Activated T-helper 17 cell treated with anti-CD3 and anti-CD28 coated beads, Interleukin-2, amount 50 U/mL, for 72 hours (primary cell): ENCODE measurements at regions not wholly inside any gene's neighbourhood (a gene's known extent, or its start where the extent isn't known, plus 50 kb on each side); places are given as distances from the start of the nearest gene placed in this dataset.

Experiments
- ATAC-seq: fragments of 150-1000 bp; cut with Tn5 transposase; replicated peaks from 2 replicates; pipeline ENCODE4 v1.10.0; 2021; ENCODE audit warnings: mild to moderate bottlenecking, moderate library complexity
- H3K27ac Mint-ChIP-seq: one replicate; pipeline ENCODE4 v1.8.0; 2022; ENCODE audit warnings: mixed read lengths
- H3K27me3 Mint-ChIP-seq: one replicate; pipeline ENCODE4 v1.8.0; 2022; ENCODE audit warnings: mixed read lengths
- H3K36me3 Mint-ChIP-seq: one replicate; pipeline ENCODE4 v1.8.0; 2022; ENCODE audit warnings: low read depth, mild to moderate bottlenecking, mixed read lengths
- H3K4me1 Mint-ChIP-seq: one replicate; pipeline ENCODE4 v1.8.0; 2022; ENCODE audit warnings: mixed read lengths
- H3K4me3 Mint-ChIP-seq: one replicate; pipeline ENCODE4 v1.8.0; 2022; ENCODE audit warnings: mild to moderate bottlenecking, mixed read lengths
- H3K9me3 Mint-ChIP-seq: one replicate; pipeline ENCODE4 v1.8.0; 2022; ENCODE audit warnings: mixed read lengths

DNA sequence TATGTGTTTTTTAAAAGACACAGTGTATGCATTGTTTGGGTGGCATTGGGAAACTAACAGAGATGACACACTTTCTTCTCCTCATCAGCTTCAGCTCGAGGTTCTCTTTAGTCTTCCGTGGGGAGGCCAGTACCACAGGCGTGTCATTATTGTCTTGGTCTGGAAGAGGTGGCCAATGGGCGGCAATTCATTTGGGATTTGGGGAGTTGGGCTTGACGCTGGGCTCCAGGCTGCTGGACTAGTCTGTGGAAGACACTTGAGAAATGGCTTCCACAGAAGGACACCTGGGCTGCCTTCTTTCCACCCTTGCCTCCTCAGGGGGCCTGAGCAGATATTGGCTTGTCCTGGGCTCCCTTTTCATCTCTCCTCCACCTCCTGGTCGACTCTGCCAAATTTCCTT is 192.2 kb downstream of the SH2D4B start:
- no peak overlapping the region for H3K27ac Mint-ChIP-seq
- H3K9me3 Mint-ChIP-seq = no peaks in the 10 kb centered on the region
- ATAC-seq = no peak
- H3K27me3 Mint-ChIP-seq = peaks cover 17% of the 10 kb centered on the region
- H3K36me3 Mint-ChIP-seq = no peaks in the 10 kb centered on the region
- H3K4me1 Mint-ChIP-seq = no peaks in the 10 kb centered on the region
- no peak overlapping the region for H3K4me3 Mint-ChIP-seq

DNA sequence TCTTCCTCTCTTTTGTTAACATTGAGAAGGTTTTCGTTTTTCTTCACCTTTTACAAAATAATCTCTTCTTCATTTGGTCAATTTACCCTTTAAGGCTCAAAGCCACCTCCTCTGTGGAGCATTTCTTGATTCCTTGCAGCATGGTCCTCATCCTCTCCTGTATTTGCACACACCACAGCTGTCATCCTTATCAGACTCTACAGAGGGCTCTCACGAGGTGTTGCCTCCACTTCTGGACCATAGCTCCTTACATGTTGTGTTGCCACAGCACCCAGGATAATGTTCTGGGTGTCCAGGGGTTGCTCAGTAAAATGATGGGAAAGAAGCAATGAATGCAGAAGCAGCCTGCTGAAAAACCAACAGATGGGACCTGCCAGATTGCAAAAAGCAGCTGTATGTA is 192.8 kb downstream of the SH2D4B start:
- no peak overlapping the region for H3K4me3 Mint-ChIP-seq
- H3K27me3 Mint-ChIP-seq = peaks cover 17% of the 10 kb centered on the region
- no peaks in the 10 kb centered on the region for H3K36me3 Mint-ChIP-seq
- no peaks in the 10 kb centered on the region for H3K4me1 Mint-ChIP-seq
- H3K9me3 Mint-ChIP-seq = no peaks in the 10 kb centered on the region
- no peak overlapping the region for H3K27ac Mint-ChIP-seq
- no peak for ATAC-seq

DNA sequence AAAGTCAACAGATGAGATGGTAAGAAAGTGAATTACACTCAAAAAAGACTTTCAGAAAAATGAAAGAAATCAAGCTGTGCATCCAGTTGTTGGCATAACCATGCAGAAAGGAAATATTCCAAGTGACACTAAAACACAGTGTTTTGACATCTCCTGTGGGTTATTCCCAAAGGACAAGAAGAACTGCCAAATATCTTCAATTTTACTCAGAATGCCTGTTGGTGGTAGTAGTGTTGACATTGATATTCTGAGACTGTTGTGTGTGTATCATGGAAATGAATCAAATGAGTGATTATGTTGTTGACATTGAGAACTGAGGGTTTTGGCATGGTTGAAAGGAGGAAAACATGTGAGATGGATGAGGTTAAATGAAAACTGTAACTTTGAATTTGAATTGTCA is 196.9 kb downstream of the SH2D4B start:
- Mint-ChIP-seq H3K36me3 (no peaks in the 10 kb centered on the region), H3K4me3 (no peak overlapping the region)

DNA sequence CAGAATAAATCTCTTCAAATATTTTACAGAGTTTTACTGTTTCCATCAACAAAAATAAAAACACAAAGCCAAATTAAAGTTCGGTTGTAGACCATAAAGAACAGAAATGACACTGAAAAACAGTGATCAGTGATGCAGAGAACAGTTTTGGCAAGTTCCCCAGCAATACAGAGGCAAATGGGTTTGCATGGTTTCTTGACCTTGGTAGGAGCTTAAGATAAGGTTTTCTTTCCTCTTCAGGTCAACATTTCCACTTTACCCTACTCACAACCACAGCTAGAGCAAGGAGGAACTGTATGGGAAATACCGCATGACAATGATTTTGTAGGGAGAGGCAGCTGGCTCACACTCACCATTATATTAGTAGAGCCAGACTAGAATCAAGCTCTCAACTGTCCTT is 199.5 kb downstream of the SH2D4B start:
- Mint-ChIP-seq H3K27me3 (peaks cover 30% of the 10 kb centered on the region), H3K36me3 (no peaks in the 10 kb centered on the region), H3K27ac (no peak overlapping the region), H3K4me3 (no peak overlapping the region), H3K4me1 (no peaks in the 10 kb centered on the region), H3K9me3 (no peaks in the 10 kb centered on the region)
- ATAC-seq = no peak

More for the DNA sequence above, 196.9 kb downstream of the SH2D4B start:
- H3K27ac Mint-ChIP-seq = no peak overlapping the region
- H3K4me1 Mint-ChIP-seq = no peaks in the 10 kb centered on the region
- H3K27me3 Mint-ChIP-seq = peaks cover 28% of the 10 kb centered on the region
- ATAC-seq = no peak
- no peaks in the 10 kb centered on the region for H3K9me3 Mint-ChIP-seq

DNA sequence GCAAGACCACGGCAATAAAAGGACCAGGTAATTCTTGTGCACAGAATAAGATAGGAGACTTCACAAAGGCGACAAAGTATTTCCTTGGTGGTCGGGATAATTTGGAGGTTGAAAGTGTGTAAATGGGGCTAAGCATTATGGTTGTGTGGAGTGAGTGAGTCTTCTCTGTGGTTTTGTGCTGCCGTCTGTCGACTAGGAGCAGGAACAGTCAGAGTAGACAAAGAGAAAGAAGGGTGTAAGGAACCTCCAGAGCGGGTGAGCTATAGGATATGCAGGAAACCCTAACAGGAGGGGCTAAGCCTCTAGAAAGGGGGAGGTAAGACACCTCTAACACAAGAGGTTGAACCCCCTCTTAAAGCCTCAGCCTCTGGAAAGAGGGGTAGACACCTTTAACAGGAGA is 201.6 kb downstream of the SH2D4B start:
- no peak for ATAC-seq
- no peak overlapping the region for H3K4me3 Mint-ChIP-seq
- H3K27me3 Mint-ChIP-seq = peaks cover 30% of the 10 kb centered on the region
- H3K4me1 Mint-ChIP-seq = no peaks in the 10 kb centered on the region
- no peaks in the 10 kb centered on the region for H3K9me3 Mint-ChIP-seq
- no peak overlapping the region for H3K27ac Mint-ChIP-seq
- H3K36me3 Mint-ChIP-seq = no peaks in the 10 kb centered on the region

DNA sequence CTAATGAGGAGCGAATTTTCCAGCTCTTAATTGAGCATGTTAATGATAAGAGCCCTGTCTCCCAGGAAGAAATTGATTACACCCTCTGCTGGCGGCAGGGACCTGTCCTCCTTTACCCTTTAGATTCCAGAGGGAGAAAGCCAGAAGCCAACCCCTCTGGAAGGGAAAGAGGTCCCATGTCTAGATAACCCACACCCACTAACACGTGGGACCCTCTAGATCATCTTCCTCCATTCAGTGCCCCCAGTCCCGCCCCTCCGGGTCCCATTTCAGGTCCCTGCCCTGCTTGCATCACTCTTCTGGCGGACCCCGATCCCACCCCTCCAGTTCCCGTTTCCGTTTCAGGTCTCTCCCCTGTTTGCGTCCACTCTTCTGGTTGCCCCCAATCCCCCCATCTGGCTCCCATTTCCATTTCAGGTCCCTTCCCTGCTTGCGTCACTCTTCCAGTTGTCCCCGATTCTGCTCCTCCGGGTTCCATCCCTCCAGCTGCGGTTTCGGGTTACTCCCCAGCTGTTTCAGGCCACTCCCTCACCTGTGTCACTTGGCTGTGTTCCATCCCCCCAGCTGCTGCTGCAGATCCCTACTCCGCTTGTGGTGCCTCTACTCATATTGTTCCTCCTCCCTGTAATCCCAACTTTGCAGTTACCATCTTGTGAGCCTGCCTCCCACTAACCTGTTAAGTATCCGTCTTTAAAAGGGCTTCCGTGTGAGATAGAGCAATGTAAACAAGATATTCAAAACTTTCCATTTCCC is 202.4 kb downstream of the SH2D4B start:
- Mint-ChIP-seq H3K27me3 (peaks cover 30% of the 10 kb centered on the region), H3K9me3 (no peaks in the 10 kb centered on the region), H3K36me3 (no peaks in the 10 kb centered on the region), H3K27ac (no peak overlapping the region), H3K4me1 (no peaks in the 10 kb centered on the region), H3K4me3 (no peak overlapping the region)
- no peak for ATAC-seq

DNA sequence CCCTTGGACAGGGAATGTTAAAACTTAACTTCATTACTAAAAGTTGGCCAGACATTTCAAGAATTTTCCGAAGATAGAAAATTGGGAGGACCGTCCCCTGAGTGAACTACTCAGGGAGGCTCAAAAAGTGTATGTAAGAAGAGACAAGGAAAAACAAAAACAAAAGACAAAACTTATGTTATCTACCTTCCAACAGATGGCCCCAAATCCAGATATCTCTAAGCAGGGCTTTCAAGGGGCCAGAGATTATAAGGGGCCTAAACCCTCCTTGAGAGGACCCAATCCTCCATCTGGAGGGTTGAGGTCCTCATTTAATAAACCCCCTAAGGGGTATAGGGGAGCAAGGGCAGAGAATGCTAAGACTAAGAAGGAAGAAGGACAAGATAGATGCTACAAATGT is 203.6 kb downstream of the SH2D4B start:
- peaks cover 30% of the 10 kb centered on the region for H3K27me3 Mint-ChIP-seq
- no peak for ATAC-seq
- H3K27ac Mint-ChIP-seq = no peak overlapping the region
- H3K4me1 Mint-ChIP-seq = no peaks in the 10 kb centered on the region
- H3K4me3 Mint-ChIP-seq = no peak overlapping the region
- H3K9me3 Mint-ChIP-seq = no peaks in the 10 kb centered on the region
- H3K36me3 Mint-ChIP-seq = no peaks in the 10 kb centered on the region

DNA sequence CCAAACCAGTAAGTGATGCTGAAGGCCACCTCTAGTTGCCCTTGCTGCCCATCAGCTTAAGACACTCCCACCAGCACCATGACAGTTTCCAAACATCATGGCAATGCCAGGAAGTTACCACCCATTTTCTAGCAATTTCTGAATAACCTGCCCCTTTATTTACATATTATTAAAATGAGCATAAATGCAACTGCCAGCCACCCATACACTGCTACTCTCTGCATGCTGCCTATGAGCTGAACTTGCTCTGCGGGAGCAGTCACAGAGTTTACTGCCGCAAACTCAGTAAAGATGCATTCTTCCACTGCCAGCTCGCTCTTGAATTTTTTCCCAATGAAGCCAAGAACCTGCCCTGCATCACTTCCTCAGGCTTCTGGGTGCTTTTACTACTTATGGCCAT is 212.6 kb downstream of the SH2D4B start:
- Mint-ChIP-seq H3K27ac (no peak overlapping the region), H3K36me3 (no peaks in the 10 kb centered on the region), H3K4me3 (no peak overlapping the region), H3K27me3 (peaks cover 28% of the 10 kb centered on the region), H3K9me3 (peaks cover 4% of the 10 kb centered on the region), H3K4me1 (no peaks in the 10 kb centered on the region)
- ATAC-seq = no peak

DNA sequence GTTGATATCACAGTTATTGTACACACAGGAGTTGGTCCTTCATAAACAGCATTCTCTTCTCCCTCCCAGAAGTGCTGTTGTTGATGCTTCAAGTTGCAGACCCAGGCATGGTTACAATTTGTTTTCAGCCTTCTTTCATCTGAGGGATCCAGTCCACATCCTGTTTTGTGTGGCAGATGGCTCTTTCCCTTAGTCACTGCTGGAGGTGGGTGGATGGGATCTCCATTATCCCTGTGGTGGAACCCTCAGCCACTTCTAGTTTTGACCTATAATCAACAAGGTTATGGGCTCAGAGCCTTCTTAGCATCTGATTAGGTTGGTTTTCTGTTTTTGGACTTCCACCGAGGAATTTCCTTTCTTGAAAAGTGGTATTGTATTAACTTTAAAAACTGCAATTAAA is 214.2 kb downstream of the SH2D4B start:
- Mint-ChIP-seq H3K9me3 (peaks cover 4% of the 10 kb centered on the region), H3K27ac (no peak overlapping the region), H3K27me3 (peaks cover 28% of the 10 kb centered on the region), H3K36me3 (no peaks in the 10 kb centered on the region), H3K4me3 (no peak overlapping the region), H3K4me1 (no peaks in the 10 kb centered on the region)
- no peak for ATAC-seq

DNA sequence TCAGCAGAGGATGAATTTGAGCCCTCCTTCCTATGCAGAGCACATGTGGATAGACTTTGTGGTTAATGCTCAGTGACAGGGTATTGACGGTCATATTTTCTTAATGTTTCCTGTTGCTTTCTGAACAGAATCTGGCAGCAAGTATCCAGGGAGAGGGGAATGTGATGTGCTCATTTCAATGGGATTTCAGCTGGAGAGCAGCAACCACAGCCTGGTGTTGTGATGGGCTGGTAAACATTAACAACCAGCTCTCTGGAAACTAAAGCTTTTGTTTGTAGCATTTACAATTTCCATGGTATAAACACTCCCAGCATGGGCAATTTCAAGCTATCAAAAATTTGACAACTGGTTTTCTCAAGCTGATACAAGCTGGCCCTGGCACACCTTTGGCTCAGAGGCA is 215.9 kb downstream of the SH2D4B start:
- Mint-ChIP-seq H3K27me3 (peaks cover 28% of the 10 kb centered on the region), H3K36me3 (no peaks in the 10 kb centered on the region), H3K4me1 (no peaks in the 10 kb centered on the region), H3K9me3 (peaks cover 4% of the 10 kb centered on the region), H3K4me3 (no peak overlapping the region), H3K27ac (no peak overlapping the region)
- ATAC-seq = no peak

DNA sequence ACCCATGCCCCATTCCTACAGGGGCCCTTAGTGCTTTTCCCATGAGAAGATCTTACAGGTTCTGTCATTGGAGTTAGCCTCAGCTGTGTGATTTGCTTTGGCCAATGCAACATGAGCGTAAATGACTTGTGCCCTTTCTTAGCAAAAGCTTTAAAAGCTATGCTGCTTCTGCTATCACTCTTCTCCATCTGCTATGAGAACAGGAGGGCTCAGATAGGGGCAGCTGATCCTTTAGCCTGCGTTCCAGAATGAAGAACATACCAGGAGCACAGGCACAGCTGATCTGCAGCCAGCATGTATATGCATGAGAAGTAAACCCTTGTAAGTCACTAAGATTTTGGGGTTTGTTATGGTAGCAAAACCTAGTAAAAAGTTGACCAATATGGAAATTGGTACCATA is 218.2 kb downstream of the SH2D4B start:
- peaks cover 4% of the 10 kb centered on the region for H3K9me3 Mint-ChIP-seq
- no peaks in the 10 kb centered on the region for H3K4me1 Mint-ChIP-seq
- peaks cover 31% of the 10 kb centered on the region for H3K27me3 Mint-ChIP-seq
- no peak overlapping the region for H3K4me3 Mint-ChIP-seq
- H3K36me3 Mint-ChIP-seq = no peaks in the 10 kb centered on the region
- no peak for ATAC-seq
- no peak overlapping the region for H3K27ac Mint-ChIP-seq

DNA sequence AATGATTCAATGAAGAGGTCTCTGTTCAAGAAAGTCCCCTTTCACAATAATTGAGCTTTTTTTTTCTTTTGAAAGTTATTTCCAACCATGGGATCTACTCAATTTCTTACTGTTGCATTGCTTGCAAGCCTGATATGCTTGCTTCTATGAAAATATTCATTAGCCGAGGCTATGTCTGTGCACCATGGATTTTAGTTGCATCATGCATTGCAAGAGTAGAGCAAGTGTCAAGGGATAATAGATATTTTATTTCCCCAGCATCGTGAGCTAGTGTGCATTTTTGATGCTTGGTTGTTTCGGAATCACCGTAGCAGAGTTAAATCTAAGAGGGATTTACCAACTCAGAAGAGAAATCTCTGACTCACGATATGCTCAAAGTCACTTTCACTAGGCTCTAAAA is 222.0 kb downstream of the SH2D4B start:
- H3K4me3 Mint-ChIP-seq = no peak overlapping the region
- H3K27me3 Mint-ChIP-seq = peaks cover 12% of the 10 kb centered on the region
- no peaks in the 10 kb centered on the region for H3K4me1 Mint-ChIP-seq
- ATAC-seq = no peak
- H3K36me3 Mint-ChIP-seq = no peaks in the 10 kb centered on the region
- no peak overlapping the region for H3K27ac Mint-ChIP-seq
- H3K9me3 Mint-ChIP-seq = no peaks in the 10 kb centered on the region

DNA sequence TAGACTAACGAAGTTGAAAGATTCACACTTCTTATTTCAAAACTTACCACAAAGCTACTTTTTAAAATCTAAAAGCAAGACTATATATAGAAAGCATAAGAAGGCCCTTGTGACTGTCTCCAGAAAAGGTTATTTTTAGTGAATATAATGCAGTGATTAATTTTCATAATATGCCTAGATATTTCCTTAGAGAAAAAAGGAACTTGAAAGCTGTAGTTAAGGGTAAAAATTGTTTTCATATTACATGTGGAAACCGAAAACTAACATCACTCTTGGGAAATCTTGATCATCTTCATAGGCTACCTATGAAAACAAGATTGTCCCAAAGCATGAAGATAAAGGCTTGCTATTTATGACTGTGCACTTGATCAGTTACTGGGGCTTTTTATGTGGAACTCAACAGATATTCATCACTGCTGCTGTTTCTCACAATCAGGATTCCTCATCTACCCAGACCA is 223.2 kb downstream of the SH2D4B start:
- peak; percentile 12 for ATAC-seq
- peaks cover 8% of the 10 kb centered on the region for H3K27me3 Mint-ChIP-seq
- no peak overlapping the region for H3K4me3 Mint-ChIP-seq

DNA sequence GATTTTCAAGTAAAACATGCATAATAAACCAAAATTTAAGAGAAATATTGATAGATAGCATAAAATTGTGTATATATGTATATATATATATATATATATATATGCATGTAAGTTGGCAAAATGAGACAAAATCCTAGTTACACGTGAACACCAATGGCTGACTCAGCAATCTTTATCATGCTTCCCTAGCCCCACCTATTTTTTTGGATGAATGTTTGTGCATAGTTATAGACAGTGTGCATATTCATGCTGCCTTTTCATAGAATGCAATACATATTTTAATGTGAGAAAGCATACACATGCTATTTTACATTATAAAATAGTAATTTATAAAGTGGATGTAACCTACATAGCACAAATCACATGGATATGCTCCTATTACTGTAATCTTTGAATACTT is 230.3 kb downstream of the SH2D4B start:
- Mint-ChIP-seq H3K9me3 (no peaks in the 10 kb centered on the region), H3K27me3 (peaks cover 11% of the 10 kb centered on the region), H3K36me3 (no peaks in the 10 kb centered on the region), H3K4me1 (no peaks in the 10 kb centered on the region), H3K4me3 (no peak overlapping the region), H3K27ac (no peak overlapping the region)
- no peak for ATAC-seq

More for the DNA sequence above, 223.2 kb downstream of the SH2D4B start:
- H3K9me3 Mint-ChIP-seq = no peaks in the 10 kb centered on the region
- H3K4me1 Mint-ChIP-seq = no peaks in the 10 kb centered on the region
- no peak overlapping the region for H3K27ac Mint-ChIP-seq
- H3K36me3 Mint-ChIP-seq = no peaks in the 10 kb centered on the region

DNA sequence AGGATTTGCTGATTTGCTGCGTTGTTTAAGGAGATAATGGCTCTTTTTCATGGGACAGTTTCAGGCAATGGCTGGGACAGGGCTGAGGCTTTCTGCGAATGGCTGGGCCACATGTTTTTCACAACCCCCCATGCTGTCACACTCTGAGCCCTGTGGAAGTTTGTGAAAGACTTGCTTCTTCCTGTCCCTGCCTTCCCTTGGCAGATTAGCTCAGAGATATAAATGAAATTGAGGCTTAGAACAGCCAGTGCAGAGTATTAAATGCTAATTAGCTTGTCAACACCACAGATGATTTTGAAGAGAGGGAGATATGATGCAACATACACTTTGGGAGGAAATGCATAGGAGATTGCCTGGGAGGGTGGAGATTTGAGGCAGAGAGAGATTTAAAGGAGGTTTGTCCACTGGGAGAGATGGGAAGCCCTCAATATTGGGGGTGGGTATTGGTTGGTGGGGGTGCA is 232.0 kb downstream of the SH2D4B start:
- Mint-ChIP-seq H3K9me3 (peaks cover 3% of the 10 kb centered on the region), H3K27ac (no peak overlapping the region), H3K27me3 (peaks cover 21% of the 10 kb centered on the region), H3K4me1 (no peaks in the 10 kb centered on the region), H3K4me3 (no peak overlapping the region), H3K36me3 (no peaks in the 10 kb centered on the region)
- no peak for ATAC-seq
